Esophagus muscularis mucosa (tissue), 4 donors: ENCODE measurements at regions not wholly inside any gene's neighbourhood (a gene's known extent, or its start where the extent isn't known, plus 50 kb on each side); places are given as distances from the start of the nearest gene placed in this dataset.

ENCODE experiments used
- DNase-seq: peaks from one replicate; pipeline ENCODE4 v3.0.0-alpha.2; 2017; ENCODE audit errors: extremely low spot score
- H3K27ac ChIP-seq, 4 donors: fragments of 200-600 bp; sonication (generic); replicated peaks in 1 of 4; 1 replicate in 3 of 4; 2 replicates in 1 of 4; pipeline ENCODE4 v1.5.1; 2016 to 2019; ENCODE audit warnings: mild to moderate bottlenecking in 1 of 4
- H3K27me3 ChIP-seq, 4 donors: fragments of 200-600 bp; sonication (generic); one replicate each; pipeline versions ENCODE4 v1.5.1 to v1.6.0; 2016 to 2019
- H3K36me3 ChIP-seq, 4 donors: fragments of 200-600 bp; sonication (generic); one replicate each; pipeline ENCODE4 v1.5.1; 2016 to 2019
- H3K4me1 ChIP-seq, 4 donors: fragments of 200-600 bp; sonication (generic); one replicate each; pipeline ENCODE4 v1.5.1; 2016 to 2019
- H3K4me3 ChIP-seq, 4 donors: fragments of 200-600 bp; sonication (generic); 1 replicate in 2 of 4; 2 replicates in 2 of 4; pipeline ENCODE4 v1.5.1; 2016 to 2019; ENCODE audit warnings: mild to moderate bottlenecking in 4 of 4, moderate library complexity in 1 of 4
- H3K9me3 ChIP-seq, 4 donors: fragments of 200-600 bp; sonication (generic); 1 replicate in 3 of 4; 2 replicates in 1 of 4; pipeline ENCODE4 v1.5.1; 2016 to 2019
- CTCF ChIP-seq, 3 experiments: fragments of 200-600 bp in 2 of 3; fragments of 450-650 bp in 1 of 3; sonication (generic) in 2 of 3; IDR thresholded peaks; one replicate each; pipeline ENCODE4 v1.5.1; 2017 to 2019; ENCODE audit warnings: antibody characterized with exemption in 3 of 3, mild to moderate bottlenecking in 2 of 3, moderate library complexity in 1 of 3
- EP300 ChIP-seq: sonication (generic); formaldehyde crosslinking; IDR thresholded peaks from one replicate; pipeline ENCODE4 v1.6.1; 2017; ENCODE audit warnings: antibody characterized with exemption
- POLR2A ChIP-seq: fragments of 450-650 bp; IDR thresholded peaks from one replicate; pipeline ENCODE4 v1.6.1; 2017; ENCODE audit warnings: antibody characterized with exemption, moderate library complexity, mild to moderate bottlenecking, low read depth
- POLR2AphosphoS5 ChIP-seq, 2 donors: sonication (generic); formaldehyde crosslinking; IDR thresholded peaks; one replicate each; pipeline ENCODE4 v1.6.1; 2017; ENCODE audit warnings: antibody characterized with exemption in 2 of 2
- WGBS: methylation state at CpG from one replicate; pipeline ENCODE4 v1.1.5; 2018; 5-methylcytosine and 5-hydroxymethylcytosine counted together
- intact Hi-C: fragments of 100-400 bp; cut with DNase I; formaldehyde crosslinking; loops from one replicate; pipeline ENCODE4 v1.15.1; 2023

- Histone ChIP-seq H3K9me3 (no peaks in the 10 kb centered on the region), H3K27me3 (no peaks in the 10 kb centered on the region), H3K4me3 (no peak overlapping the region), H3K4me1 (peaks cover 0 to 22% (median 18%) of the 10 kb centered on the region in 4 donors), H3K27ac (no peak overlapping the region), H3K36me3 (no peaks in the 10 kb centered on the region)
- 46% methylated on average over 1 of the region's 3 CpGs for WGBS
- intact Hi-C loops: no loop called here
- DNase-seq: no peak
- TF ChIP-seq CTCF (IDR thresholded peaks at IDR 0.05) (no peak), POLR2A (no peak), POLR2AphosphoS5 (IDR thresholded peaks at IDR 0.05) (no peak), EP300 (no peak)
Observed at GRCh38 chr2:60319031-60319547, 234.4 kb downstream of the BCL11A start.

- 41% methylated on average over 7 of the region's 9 CpGs for WGBS
- Histone ChIP-seq H3K36me3 (no peaks in the 10 kb centered on the region), H3K27me3 (no peaks in the 10 kb centered on the region), H3K4me3 (no peak overlapping the region), H3K9me3 (no peaks in the 10 kb centered on the region), H3K27ac (no peak overlapping the region), H3K4me1 (peaks cover 0 to 22% (median 18%) of the 10 kb centered on the region in 4 donors)
- DNase-seq: no peak
- intact Hi-C loops: no loop called here
- TF ChIP-seq POLR2AphosphoS5 (IDR thresholded peaks at IDR 0.05): no peak
- TF ChIP-seq POLR2A: no peak
- TF ChIP-seq CTCF (IDR thresholded peaks at IDR 0.05): peak in 1 of 3 experiments; percentile 3
- TF ChIP-seq EP300: no peak
Observed at GRCh38 chr2:60318544-60318943, 234.9 kb downstream of the BCL11A start.

- 27% methylated on average over 8 of the region's 8 CpGs for WGBS
Observed at GRCh38 chr2:60317844-60318243, 235.6 kb downstream of the BCL11A start.

GRCh38 chr2:60317034-60317386 is 236.4 kb downstream of the BCL11A start:
- WGBS: 68% methylated on average over 2 of the region's 2 CpGs
- Histone ChIP-seq H3K4me1 (peaks cover 0 to 22% (median 18%) of the 10 kb centered on the region in 4 donors), H3K9me3 (no peaks in the 10 kb centered on the region), H3K36me3 (no peaks in the 10 kb centered on the region), H3K27ac (no peak overlapping the region), H3K4me3 (no peak overlapping the region), H3K27me3 (no peaks in the 10 kb centered on the region)
- TF ChIP-seq EP300 (no peak), POLR2AphosphoS5 (IDR thresholded peaks at IDR 0.05) (no peak), POLR2A (no peak), CTCF (IDR thresholded peaks at IDR 0.05) (no peak)
- intact Hi-C loops: no loop called here
- no peak for DNase-seq

More at GRCh38 chr2:60317844-60318243, 235.6 kb downstream of the BCL11A start:
- Histone ChIP-seq H3K4me1 (peaks cover 0 to 22% (median 18%) of the 10 kb centered on the region in 4 donors), H3K9me3 (no peaks in the 10 kb centered on the region), H3K27ac (no peak overlapping the region), H3K36me3 (no peaks in the 10 kb centered on the region), H3K4me3 (peak overlapping the region in 2 of 4 donors; percentile 5 to 6), H3K27me3 (no peaks in the 10 kb centered on the region)
- TF ChIP-seq EP300 (no peak), CTCF (IDR thresholded peaks at IDR 0.05) (no peak), POLR2A (no peak), POLR2AphosphoS5 (IDR thresholded peaks at IDR 0.05) (no peak)
- DNase-seq: no peak
- intact Hi-C loops: no loop called here
